SK-N-SH treated with all-trans-retinoic acid at 6 μM for 48 hours (cell line): ENCODE measurements at regions not wholly inside any gene's neighbourhood (a gene's known extent, or its start where the extent isn't known, plus 50 kb on each side); places are given as distances from the start of the nearest gene placed in this dataset.

ENCODE experiments used
- CSDC2 ChIP-seq: fragments of 250-450 bp; sonication (Bioruptor Pico); IDR thresholded peaks from 2 replicates; pipeline ENCODE4 v1.5.0; 2020; ENCODE audit warnings: mild to moderate bottlenecking, moderate library complexity
- OSR1 ChIP-seq: fragments of 250-450 bp; sonication (Bioruptor Pico); IDR thresholded peaks from 2 replicates; pipeline ENCODE4 v1.8.0; 2022; ENCODE audit warnings: moderate library complexity, mild to moderate bottlenecking, inconsistent platforms
- TOX ChIP-seq: fragments of 250-450 bp; sonication (Bioruptor Pico); IDR thresholded peaks from 2 replicates; pipeline ENCODE4 v1.8.0; 2021; ENCODE audit warnings: mild to moderate bottlenecking, moderate library complexity, borderline replicate concordance
- ZC3H10 ChIP-seq: fragments of 250-450 bp; sonication (Bioruptor Pico); IDR thresholded peaks from 2 replicates; pipeline ENCODE4 v1.5.1; 2021; ENCODE audit warnings: mild to moderate bottlenecking, moderate library complexity
- ZFP30 ChIP-seq: fragments of 450-650 bp; formaldehyde crosslinking; IDR thresholded peaks from 2 replicates; pipeline ENCODE4 v1.5.0; 2022; ENCODE audit warnings: mild to moderate bottlenecking, moderate library complexity
- TF ChIP-seq, protein P1 (sequence below): fragments of 250-450 bp; sonication (Bioruptor Pico); IDR thresholded peaks from 2 replicates; pipeline ENCODE4 v1.8.0; 2020; ENCODE audit warnings: mild to moderate bottlenecking, moderate library complexity, borderline replicate concordance

DNA sequence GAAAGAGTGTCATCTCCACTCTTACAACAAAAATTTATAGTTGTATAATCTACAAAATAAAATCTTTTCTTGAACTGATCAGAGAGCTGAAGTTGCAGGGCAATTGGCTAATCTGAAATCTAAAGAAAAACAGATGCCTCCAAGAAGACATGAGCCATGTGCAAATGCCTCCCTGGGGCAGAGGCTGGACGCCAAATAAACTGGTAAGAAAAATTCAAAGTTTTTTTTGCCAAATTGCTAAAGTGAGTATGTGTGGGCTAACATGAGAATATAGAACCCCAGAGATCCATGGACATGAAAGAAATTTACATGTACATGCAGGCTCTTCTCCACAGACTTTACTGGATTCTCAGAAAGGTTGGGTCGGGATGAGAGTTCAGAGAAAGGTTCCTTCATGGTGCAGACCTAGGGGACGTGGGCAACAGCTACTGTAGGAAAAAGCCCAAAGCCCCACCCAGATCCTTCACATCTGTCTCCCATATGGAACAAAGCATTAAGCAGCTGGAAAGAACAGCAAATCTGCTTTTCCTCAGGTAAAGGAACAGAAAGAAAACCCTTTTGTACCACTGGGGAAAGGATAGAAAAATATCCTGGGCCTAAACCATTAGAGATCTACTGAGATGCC lies 90.5 kb upstream of the SIRPG start:
- TF ChIP-seq, protein P1, sequence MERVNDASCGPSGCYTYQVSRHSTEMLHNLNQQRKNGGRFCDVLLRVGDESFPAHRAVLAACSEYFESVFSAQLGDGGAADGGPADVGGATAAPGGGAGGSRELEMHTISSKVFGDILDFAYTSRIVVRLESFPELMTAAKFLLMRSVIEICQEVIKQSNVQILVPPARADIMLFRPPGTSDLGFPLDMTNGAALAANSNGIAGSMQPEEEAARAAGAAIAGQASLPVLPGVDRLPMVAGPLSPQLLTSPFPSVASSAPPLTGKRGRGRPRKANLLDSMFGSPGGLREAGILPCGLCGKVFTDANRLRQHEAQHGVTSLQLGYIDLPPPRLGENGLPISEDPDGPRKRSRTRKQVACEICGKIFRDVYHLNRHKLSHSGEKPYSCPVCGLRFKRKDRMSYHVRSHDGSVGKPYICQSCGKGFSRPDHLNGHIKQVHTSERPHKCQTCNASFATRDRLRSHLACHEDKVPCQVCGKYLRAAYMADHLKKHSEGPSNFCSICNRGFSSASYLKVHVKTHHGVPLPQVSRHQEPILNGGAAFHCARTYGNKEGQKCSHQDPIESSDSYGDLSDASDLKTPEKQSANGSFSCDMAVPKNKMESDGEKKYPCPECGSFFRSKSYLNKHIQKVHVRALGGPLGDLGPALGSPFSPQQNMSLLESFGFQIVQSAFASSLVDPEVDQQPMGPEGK (CRISPR knock-in tag): no peak
- TF ChIP-seq TOX (CRISPR knock-in tag): no peak
- no peak for TF ChIP-seq OSR1 (CRISPR knock-in tag)
- TF ChIP-seq CSDC2 (CRISPR knock-in tag): no peak
- TF ChIP-seq ZFP30: no peak
- no peak for TF ChIP-seq ZC3H10 (CRISPR knock-in tag)
